GM21526 (cell line): ENCODE measurements at regions not wholly inside any gene's neighbourhood (a gene's known extent, or its start where the extent isn't known, plus 50 kb on each side); places are given as distances from the start of the nearest gene placed in this dataset.
"Not testable (repeated sequence)": the region's sequence is repeated elsewhere in the genome, so short reads cannot be mapped to it uniquely, and the experiment has no call there.

ENCODE experiments used
- ATAC-seq: cut with Tn5 transposase; IDR thresholded peaks from one replicate; pipeline ENCODE4 v1.9.1; 2021; ENCODE audit warnings: moderate library complexity; ENCODE audit not compliant: unreplicated experiment, low FRiP score

GRCh38 chrX:128805236-128805635 lies 718.1 kb downstream of the SMARCA1 start:
- ATAC-seq: no peak

- ATAC-seq: no peak
These were observed 718.5 kb downstream of the SMARCA1 start for GRCh38 chrX:128804828-128805227.

GRCh38 chrX:128800138-128800537 lies 723.2 kb downstream of the SMARCA1 start:
- no peak for ATAC-seq

GRCh38 chrX:128783139-128783538 lies 730.9 kb upstream of the ACTRT1 start:
- not testable (repeated sequence) for ATAC-seq

- no peak for ATAC-seq
These were observed 729.3 kb upstream of the ACTRT1 start for GRCh38 chrX:128781506-128781905.

- no peak for ATAC-seq
These were observed 728.7 kb upstream of the ACTRT1 start for GRCh38 chrX:128780934-128781333.

GRCh38 chrX:128769495-128769894 lies 717.3 kb upstream of the ACTRT1 start:
- no peak for ATAC-seq

GRCh38 chrX:128759745-128760144 lies 707.5 kb upstream of the ACTRT1 start:
- no peak for ATAC-seq

GRCh38 chrX:128759177-128759576 lies 707.0 kb upstream of the ACTRT1 start:
- no peak for ATAC-seq

- ATAC-seq: no peak
These were observed 701.9 kb upstream of the ACTRT1 start for GRCh38 chrX:128754130-128754529.

GRCh38 chrX:128739539-128739938 lies 687.3 kb upstream of the ACTRT1 start:
- ATAC-seq: no peak

GRCh38 chrX:128728943-128729342 lies 676.7 kb upstream of the ACTRT1 start:
- no peak for ATAC-seq

- ATAC-seq: no peak
These were observed 665.7 kb upstream of the ACTRT1 start for GRCh38 chrX:128717635-128718578.

- ATAC-seq: no peak
These were observed 662.2 kb upstream of the ACTRT1 start for GRCh38 chrX:128714425-128714824.

- no peak for ATAC-seq
These were observed 647.6 kb upstream of the ACTRT1 start for GRCh38 chrX:128699716-128700285.

- no peak for ATAC-seq
These were observed 646.5 kb upstream of the ACTRT1 start for GRCh38 chrX:128698573-128699181.

GRCh38 chrX:128691872-128692271 lies 639.7 kb upstream of the ACTRT1 start:
- ATAC-seq: no peak

GRCh38 chrX:128685387-128685786 lies 633.2 kb upstream of the ACTRT1 start:
- no peak for ATAC-seq

GRCh38 chrX:128676651-128677050 lies 624.4 kb upstream of the ACTRT1 start:
- no peak for ATAC-seq

- ATAC-seq: not testable (repeated sequence)
These were observed 622.3 kb upstream of the ACTRT1 start for GRCh38 chrX:128674326-128675086.

- no peak for ATAC-seq
These were observed 612.0 kb upstream of the ACTRT1 start for GRCh38 chrX:128664211-128664610.
